Upper lobe of right lung (tissue), 1 donor: ENCODE measurements at regions not wholly inside any gene's neighbourhood (a gene's known extent, or its start where the extent isn't known, plus 50 kb on each side); places are given as distances from the start of the nearest gene placed in this dataset.
"Not testable (repeated sequence)": the region's sequence is repeated elsewhere in the genome, so short reads cannot be mapped to it uniquely, and the experiment has no call there.

Source experiments
- ATAC-seq: fragments of 200-7000 bp; cut with Tn5 transposase; one replicate; pipeline ENCODE4 v1.9.1; 2020; ENCODE audit warnings: mild to moderate bottlenecking, moderate library complexity
- DNase-seq: peaks from one replicate; pipeline ENCODE4 v3.0.0-alpha.2; 2020
- H3K27ac ChIP-seq: fragments of 200-600 bp; one replicate; pipeline ENCODE4 v1.8.0; 2022
- H3K27me3 ChIP-seq: fragments of 200-600 bp; one replicate; pipeline ENCODE4 v1.8.0; 2022; ENCODE audit warnings: mild to moderate bottlenecking
- H3K36me3 ChIP-seq: fragments of 200-600 bp; one replicate; pipeline ENCODE4 v1.8.0; 2022
- H3K4me1 ChIP-seq: fragments of 200-600 bp; one replicate; pipeline ENCODE4 v1.8.0; 2022
- H3K4me3 ChIP-seq: fragments of 200-600 bp; one replicate; pipeline ENCODE4 v1.8.0; 2022; ENCODE audit warnings: mild to moderate bottlenecking
- H3K9me3 ChIP-seq: fragments of 200-600 bp; one replicate; pipeline ENCODE4 v1.8.0; 2022
- intact Hi-C: fragments of 100-400 bp; cut with DNase I; formaldehyde crosslinking; loops from one replicate; pipeline ENCODE4 v1.11.0; 2022
- TF ChIP-seq, protein P1 (sequence below): fragments of 200-600 bp; IDR thresholded peaks from one replicate; pipeline ENCODE4 v1.8.0; 2022; ENCODE audit warnings: antibody characterized with exemption
- donor health status: DM: no; HTN: yes; CAD: no; lungs with severe emphysema.

DNA sequence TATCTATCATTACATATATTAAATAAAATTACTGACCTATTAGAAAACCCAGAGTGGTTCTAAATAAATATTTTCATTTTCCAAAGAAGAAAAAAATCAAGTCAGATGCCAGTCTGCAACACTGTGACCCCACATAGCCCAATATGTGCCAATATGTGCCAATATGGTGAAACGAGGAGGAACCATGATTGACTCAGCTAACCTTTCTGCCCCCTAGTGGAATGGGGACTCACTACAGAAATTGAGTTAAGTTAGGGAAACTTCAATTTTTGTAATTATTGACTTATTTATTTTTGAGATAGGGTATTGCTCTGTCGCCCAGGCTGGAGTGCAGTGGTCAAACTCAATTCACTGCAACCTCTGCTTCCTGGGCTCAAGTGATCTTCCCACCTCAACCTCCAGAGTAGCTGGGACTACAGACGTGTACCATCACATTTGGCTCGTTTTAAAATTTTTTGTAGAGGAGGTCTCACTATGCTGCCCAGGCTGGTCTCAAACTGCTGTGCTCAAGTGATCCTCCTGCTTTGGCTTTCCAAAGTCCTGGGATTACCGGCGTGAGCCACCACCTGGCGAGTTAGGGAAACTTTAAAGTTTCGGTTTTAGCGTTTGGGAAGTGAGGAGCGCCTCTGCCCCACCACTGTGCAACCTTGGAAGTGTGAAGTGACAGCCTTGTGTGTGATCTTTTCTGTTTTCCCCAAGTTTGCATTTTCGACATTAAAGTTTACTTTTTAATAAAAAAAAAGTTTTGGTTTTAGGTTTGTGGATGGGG, 116.8 kb upstream of the SHISA3 start:
- DNase-seq: no peak
- TF ChIP-seq, protein P1, sequence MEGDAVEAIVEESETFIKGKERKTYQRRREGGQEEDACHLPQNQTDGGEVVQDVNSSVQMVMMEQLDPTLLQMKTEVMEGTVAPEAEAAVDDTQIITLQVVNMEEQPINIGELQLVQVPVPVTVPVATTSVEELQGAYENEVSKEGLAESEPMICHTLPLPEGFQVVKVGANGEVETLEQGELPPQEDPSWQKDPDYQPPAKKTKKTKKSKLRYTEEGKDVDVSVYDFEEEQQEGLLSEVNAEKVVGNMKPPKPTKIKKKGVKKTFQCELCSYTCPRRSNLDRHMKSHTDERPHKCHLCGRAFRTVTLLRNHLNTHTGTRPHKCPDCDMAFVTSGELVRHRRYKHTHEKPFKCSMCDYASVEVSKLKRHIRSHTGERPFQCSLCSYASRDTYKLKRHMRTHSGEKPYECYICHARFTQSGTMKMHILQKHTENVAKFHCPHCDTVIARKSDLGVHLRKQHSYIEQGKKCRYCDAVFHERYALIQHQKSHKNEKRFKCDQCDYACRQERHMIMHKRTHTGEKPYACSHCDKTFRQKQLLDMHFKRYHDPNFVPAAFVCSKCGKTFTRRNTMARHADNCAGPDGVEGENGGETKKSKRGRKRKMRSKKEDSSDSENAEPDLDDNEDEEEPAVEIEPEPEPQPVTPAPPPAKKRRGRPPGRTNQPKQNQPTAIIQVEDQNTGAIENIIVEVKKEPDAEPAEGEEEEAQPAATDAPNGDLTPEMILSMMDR: peak; percentile 63
- intact Hi-C loops: no loop called here
- Histone ChIP-seq H3K9me3 (no peaks in the 10 kb centered on the region), H3K36me3 (no peaks in the 10 kb centered on the region), H3K4me1 (no peaks in the 10 kb centered on the region), H3K27me3 (no peaks in the 10 kb centered on the region), H3K4me3 (no peak overlapping the region), H3K27ac (no peak overlapping the region)
- peak; percentile 62 for ATAC-seq

DNA sequence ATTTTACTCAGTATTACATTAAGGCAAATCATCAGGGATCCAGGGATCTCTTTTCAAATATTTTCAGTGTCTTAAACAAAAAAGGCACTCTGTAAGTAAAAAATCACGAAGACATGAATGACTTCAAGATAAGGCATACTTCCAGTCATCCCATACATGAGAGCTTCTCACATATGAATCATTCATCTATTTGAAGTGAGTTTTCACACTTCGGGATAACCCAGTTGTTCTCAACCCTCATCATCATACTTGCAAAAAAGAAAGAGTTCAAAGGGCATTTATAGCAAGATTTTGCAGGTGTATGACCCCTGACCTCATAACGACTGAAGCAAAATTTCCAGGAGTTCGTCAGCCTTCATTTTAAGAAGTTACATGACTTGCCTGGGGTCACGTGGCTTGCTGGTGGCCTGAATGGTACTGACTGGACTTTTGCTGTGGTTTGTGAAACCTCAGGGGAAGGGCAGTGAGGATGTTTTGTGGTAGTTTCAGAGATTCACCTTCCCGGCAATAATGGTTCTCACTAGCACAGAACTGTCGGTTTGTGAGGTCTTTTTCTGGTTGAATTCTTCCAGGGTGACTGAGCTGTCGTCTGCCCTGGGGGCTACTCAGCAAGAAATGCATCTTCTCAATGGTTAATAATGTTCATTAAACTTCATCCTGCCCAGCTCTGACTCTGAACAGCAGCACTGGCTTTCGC, 115.8 kb upstream of the SHISA3 start:
- Histone ChIP-seq H3K27ac (no peak overlapping the region), H3K9me3 (no peaks in the 10 kb centered on the region), H3K36me3 (no peaks in the 10 kb centered on the region), H3K27me3 (no peaks in the 10 kb centered on the region), H3K4me3 (no peak overlapping the region), H3K4me1 (no peaks in the 10 kb centered on the region)
- TF ChIP-seq, protein P1: no peak
- no peak for ATAC-seq
- intact Hi-C loops: no loop called here
- DNase-seq: no peak

DNA sequence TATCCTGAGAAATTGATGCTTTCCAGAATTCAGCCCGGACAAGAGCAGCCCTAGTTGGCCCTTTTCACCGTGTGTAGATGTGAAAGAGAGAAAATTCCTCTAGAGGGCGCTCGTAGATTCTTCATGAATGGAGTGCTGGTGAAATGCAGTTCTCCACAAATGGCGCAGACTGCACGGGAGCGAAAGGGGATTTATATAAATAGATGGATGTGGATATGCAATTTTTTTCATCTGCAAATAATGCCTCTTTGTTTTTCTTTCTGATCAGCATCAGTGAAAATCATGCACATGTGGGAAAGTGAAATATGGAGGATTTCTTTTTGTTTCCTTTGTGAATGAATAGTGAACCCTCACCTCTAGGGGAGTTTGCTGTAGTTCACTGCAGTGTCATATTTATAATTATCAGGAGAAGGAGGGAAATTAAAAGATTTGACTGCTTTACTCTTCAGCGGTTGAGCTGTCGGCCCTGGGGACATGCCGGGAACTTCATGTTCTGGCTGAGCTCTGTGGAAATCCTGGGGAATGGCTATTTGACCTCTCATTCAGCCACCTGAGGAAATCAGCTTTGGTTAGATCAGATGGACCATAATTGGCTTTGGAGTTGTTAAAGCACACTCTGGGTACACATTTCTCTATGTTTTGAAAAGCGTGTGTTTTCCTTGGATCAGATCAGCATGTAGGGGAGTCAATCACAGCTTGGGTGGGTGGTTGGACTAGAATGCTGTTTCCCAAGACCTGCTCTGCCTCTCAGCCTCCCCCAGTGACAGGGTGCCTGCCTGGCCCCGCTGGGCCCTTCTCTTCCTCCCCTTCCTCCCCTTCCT, 115.0 kb upstream of the SHISA3 start:
- no peak overlapping the region for H3K27ac ChIP-seq
- no peak for DNase-seq
- H3K36me3 ChIP-seq: no peaks in the 10 kb centered on the region
- peak; percentile 88 for ATAC-seq
- H3K27me3 ChIP-seq: no peaks in the 10 kb centered on the region
- TF ChIP-seq, protein P1: peak; percentile 76
- intact Hi-C loops: no loop called here
- no peaks in the 10 kb centered on the region for H3K9me3 ChIP-seq
- H3K4me3 ChIP-seq: peak overlapping the region; percentile 16
- H3K4me1 ChIP-seq: no peaks in the 10 kb centered on the region

DNA sequence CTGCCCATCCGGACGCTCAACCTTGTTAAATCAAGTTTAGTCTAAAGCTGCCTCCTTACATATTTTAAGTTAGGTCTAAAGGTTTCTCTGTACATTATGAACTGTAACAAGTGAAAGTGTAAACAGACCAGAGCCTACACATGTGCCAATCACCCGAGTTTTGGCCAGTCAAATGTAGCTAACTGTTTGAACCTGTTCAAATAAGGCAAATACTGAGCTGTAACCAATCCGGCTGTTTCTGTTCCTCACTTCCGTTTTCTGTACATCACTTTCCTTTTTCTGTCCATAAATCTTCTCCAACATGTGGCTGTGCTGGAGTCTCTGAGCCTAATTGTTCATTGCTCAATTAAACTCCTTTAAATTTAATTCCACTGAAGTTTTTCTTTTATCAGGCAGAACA, 113.3 kb upstream of the SHISA3 start:
- DNase-seq: no peak
- no peak for ATAC-seq
- Histone ChIP-seq H3K27me3 (no peaks in the 10 kb centered on the region), H3K4me3 (no peak overlapping the region), H3K27ac (no peak overlapping the region), H3K4me1 (no peaks in the 10 kb centered on the region), H3K36me3 (no peaks in the 10 kb centered on the region), H3K9me3 (no peaks in the 10 kb centered on the region)
- intact Hi-C loops: no loop called here
- TF ChIP-seq, protein P1: no peak

DNA sequence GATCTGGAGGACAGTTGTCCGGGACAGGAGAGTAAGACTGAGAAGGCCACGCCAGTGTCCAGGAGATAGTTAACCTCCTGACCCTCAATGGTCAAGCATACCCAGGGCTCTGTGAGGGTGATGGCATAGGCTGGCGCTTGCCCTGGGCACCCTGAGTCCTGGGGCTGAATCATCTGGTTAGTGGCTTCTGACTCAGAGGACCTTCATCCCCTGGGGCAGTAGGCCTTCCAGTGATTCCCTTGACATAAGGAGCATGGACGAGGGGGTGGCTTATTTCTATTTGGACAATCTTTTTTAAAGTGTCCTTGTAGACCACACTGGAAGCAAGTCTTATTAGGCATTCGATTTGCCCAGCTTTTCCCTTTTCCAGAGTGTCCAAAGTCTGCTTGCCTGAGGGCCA, 108.4 kb upstream of the SHISA3 start:
- H3K36me3 ChIP-seq, H3K4me1 ChIP-seq, DNase-seq, H3K4me3 ChIP-seq, intact Hi-C loops, H3K9me3 ChIP-seq, ATAC-seq, H3K27ac ChIP-seq, H3K27me3 ChIP-seq: not testable (repeated sequence)

DNA sequence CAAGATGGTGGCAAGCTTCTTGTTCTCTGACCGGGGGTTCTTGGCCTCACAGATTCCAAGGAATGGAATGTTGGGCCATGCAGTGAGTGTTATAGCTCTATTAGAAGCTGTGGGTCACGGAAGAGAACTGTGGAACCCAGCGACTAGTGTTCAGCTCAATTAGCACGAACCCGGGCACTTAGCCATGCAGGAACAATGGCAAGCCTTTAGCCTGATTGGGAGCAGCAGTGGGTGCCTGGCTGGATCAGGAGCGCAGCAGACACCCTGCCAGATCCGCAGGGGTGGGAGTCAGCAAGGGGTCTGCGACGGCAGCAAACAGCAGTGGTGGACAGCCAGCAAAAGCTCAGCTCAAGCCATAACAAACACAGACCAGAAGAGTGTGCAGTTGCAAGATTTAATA, 105.1 kb upstream of the SHISA3 start:
- H3K36me3 ChIP-seq, H3K27me3 ChIP-seq, DNase-seq, ATAC-seq, H3K9me3 ChIP-seq, H3K27ac ChIP-seq, intact Hi-C loops, H3K4me3 ChIP-seq, H3K4me1 ChIP-seq: not testable (repeated sequence)
